ENCODE measurements at regions not wholly inside any gene's neighbourhood (a gene's known extent, or its start where the extent isn't known, plus 50 kb on each side); places are given as distances from the start of the nearest gene placed in this dataset.
"Not testable (repeated sequence)": the region's sequence is repeated elsewhere in the genome, so short reads cannot be mapped to it uniquely, and the experiment has no call there.

DNA sequence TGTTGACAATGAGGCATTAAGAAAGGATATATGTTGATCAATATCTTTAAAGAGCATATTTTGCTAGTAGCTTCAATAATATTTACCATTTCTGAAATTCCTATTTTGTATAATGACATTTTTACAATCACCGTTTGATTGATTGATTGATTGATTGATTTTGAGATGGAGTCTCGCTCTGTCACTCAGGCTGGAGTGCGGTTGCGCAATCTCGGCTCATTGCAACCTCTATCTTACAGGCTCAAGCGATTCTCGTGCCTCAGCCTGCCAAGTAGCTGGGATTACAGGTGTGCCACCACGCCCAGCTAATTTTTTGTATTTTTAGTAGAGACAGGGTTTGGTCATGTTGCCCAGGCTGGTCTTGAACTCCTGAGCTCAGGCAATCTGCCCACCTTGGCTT, 150.9 kb upstream of the TEX13D start:
- H3K36me3 ChIP-seq (ENCODE audit: control insufficient read depth, insufficient read depth, low read length); H3K9me3 ChIP-seq (ENCODE audit: control insufficient read depth, low read length); H3K4me3 ChIP-seq (ENCODE audit: low read length); H3K27me3 ChIP-seq (ENCODE audit: control insufficient read depth, insufficient read depth, low read length); H3K9ac ChIP-seq (ENCODE audit: low read length); H3K4me1 ChIP-seq (ENCODE audit: control insufficient read depth, insufficient read depth, low read length): not testable (repeated sequence)

DNA sequence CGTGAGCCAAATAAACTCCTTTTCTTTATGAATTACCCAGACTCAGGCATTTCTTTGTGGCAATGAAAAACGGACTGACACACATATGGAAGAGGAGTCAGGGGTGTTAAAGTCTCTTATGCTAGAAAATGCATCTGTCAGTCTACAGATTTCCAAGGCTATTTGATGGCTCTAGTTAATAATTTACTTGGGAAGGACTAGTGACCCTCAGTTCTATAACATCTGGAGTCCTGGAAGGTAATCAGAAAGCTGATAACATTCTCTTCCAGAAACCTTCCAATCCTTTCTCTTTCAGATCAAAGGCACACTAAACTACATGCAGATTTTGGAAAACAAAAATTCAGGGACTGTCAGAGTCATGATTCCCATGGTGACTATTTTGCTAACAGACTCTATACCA, 142.0 kb upstream of the TEX13D start:
- Histone ChIP-seq H3K4me3 (ENCODE audit: low read length) (no peak overlapping the region), H3K27me3 (ENCODE audit: control insufficient read depth, insufficient read depth, low read length) (no peaks in the 10 kb centered on the region), H3K36me3 (ENCODE audit: control insufficient read depth, insufficient read depth, low read length) (no peaks in the 10 kb centered on the region), H3K9ac (ENCODE audit: low read length) (no peak overlapping the region), H3K4me1 (ENCODE audit: control insufficient read depth, insufficient read depth, low read length) (peaks cover 15% of the 10 kb centered on the region), H3K9me3 (ENCODE audit: control insufficient read depth, low read length) (no peaks in the 10 kb centered on the region)

DNA sequence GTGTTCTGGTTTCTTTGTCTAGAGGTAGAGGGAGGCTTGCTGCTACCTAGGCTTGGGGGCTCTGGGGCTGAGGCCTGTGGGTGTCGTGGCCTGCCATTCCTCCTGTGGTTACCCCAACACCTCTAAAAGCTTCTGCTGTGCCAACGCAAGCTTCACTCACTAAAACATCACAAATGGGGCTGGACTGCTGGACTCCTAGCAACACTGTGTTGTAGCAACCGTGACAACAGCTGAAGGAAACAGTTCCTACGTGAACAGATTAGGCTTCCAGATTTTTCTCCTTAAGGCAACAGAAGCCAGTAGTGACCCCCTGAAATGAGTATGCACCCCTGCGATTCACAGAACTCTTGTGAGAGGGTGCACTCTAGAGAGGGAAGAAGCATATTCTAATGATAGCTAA, 138.3 kb upstream of the TEX13D start:
- no peaks in the 10 kb centered on the region for H3K27me3 ChIP-seq (ENCODE audit: control insufficient read depth, insufficient read depth, low read length)
- no peak overlapping the region for H3K4me3 ChIP-seq (ENCODE audit: low read length)
- peak overlapping the region; percentile 11 for H3K9ac ChIP-seq (ENCODE audit: low read length)
- no peaks in the 10 kb centered on the region for H3K36me3 ChIP-seq (ENCODE audit: control insufficient read depth, insufficient read depth, low read length)
- peaks cover 15% of the 10 kb centered on the region for H3K4me1 ChIP-seq (ENCODE audit: control insufficient read depth, insufficient read depth, low read length)
- no peaks in the 10 kb centered on the region for H3K9me3 ChIP-seq (ENCODE audit: control insufficient read depth, low read length)

DNA sequence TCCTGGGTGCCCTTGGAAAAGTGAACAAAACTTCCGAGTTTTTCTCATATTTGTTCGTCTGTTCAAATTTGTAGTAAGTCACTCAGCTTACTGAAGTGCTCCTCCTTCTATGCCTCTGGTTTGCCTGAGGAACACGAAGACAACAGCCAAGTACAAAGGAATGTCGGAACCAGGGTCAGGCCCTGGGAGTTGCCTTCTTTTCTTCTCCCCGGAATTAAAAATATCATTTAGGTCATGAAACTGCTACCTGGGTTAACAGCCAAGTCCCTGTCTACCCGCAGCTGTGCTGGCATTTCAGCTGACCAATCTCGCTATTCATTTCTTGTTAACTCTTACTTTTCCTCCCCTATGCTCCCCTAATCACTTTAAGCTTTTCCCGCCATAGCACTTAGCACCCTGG, 137.6 kb upstream of the TEX13D start:
- Histone ChIP-seq H3K27me3 (ENCODE audit: control insufficient read depth, insufficient read depth, low read length) (no peaks in the 10 kb centered on the region), H3K36me3 (ENCODE audit: control insufficient read depth, insufficient read depth, low read length) (no peaks in the 10 kb centered on the region), H3K4me3 (ENCODE audit: low read length) (no peak overlapping the region), H3K4me1 (ENCODE audit: control insufficient read depth, insufficient read depth, low read length) (peaks cover 15% of the 10 kb centered on the region), H3K9me3 (ENCODE audit: control insufficient read depth, low read length) (no peaks in the 10 kb centered on the region), H3K9ac (ENCODE audit: low read length) (no peak overlapping the region)

- Histone ChIP-seq H3K9ac (ENCODE audit: low read length) (no peak overlapping the region), H3K27me3 (ENCODE audit: control insufficient read depth, insufficient read depth, low read length) (no peaks in the 10 kb centered on the region), H3K36me3 (ENCODE audit: control insufficient read depth, insufficient read depth, low read length) (no peaks in the 10 kb centered on the region), H3K4me1 (ENCODE audit: control insufficient read depth, insufficient read depth, low read length) (no peaks in the 10 kb centered on the region), H3K9me3 (ENCODE audit: control insufficient read depth, low read length) (no peaks in the 10 kb centered on the region), H3K4me3 (ENCODE audit: low read length) (no peak overlapping the region)
Observed at GRCh38 chrX:124203311-124203710, 129.1 kb upstream of the TEX13D start.

DNA sequence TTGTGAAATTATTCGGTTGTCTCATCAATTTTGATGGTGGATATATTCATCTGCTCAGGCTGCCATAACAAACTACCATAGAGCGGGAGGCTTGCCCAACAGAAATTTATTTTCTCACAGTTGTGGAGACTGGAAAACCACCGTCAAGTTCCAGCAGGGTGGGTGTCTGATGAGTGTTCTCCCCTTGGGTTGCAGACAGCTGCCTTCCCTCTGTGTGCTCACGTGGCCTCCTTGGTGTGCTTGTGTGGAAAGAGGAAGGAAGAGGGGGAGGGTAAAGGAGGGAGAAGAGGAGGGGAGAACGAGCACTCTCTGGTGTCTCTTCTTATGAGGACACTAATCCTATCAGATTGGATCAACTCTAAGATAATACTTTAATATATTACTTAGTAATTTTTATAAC, 123.8 kb upstream of the TEX13D start:
- Histone ChIP-seq H3K9ac (ENCODE audit: low read length) (no peak overlapping the region), H3K27me3 (ENCODE audit: control insufficient read depth, insufficient read depth, low read length) (no peaks in the 10 kb centered on the region), H3K9me3 (ENCODE audit: control insufficient read depth, low read length) (no peaks in the 10 kb centered on the region), H3K36me3 (ENCODE audit: control insufficient read depth, insufficient read depth, low read length) (no peaks in the 10 kb centered on the region), H3K4me3 (ENCODE audit: low read length) (no peak overlapping the region), H3K4me1 (ENCODE audit: control insufficient read depth, insufficient read depth, low read length) (no peaks in the 10 kb centered on the region)

- Histone ChIP-seq H3K4me1 (ENCODE audit: control insufficient read depth, insufficient read depth, low read length) (no peaks in the 10 kb centered on the region), H3K4me3 (ENCODE audit: low read length) (no peak overlapping the region), H3K27me3 (ENCODE audit: control insufficient read depth, insufficient read depth, low read length) (no peaks in the 10 kb centered on the region), H3K9me3 (ENCODE audit: control insufficient read depth, low read length) (no peaks in the 10 kb centered on the region), H3K9ac (ENCODE audit: low read length) (no peak overlapping the region), H3K36me3 (ENCODE audit: control insufficient read depth, insufficient read depth, low read length) (no peaks in the 10 kb centered on the region)
Observed at GRCh38 chrX:124209792-124210576, 122.5 kb upstream of the TEX13D start.

GRCh38 chrX:124211312-124211942, 121.0 kb upstream of the TEX13D start:
- H3K4me1 ChIP-seq (ENCODE audit: control insufficient read depth, insufficient read depth, low read length), result no peaks in the 10 kb centered on the region
- H3K27me3 ChIP-seq (ENCODE audit: control insufficient read depth, insufficient read depth, low read length), result no peaks in the 10 kb centered on the region
- H3K9me3 ChIP-seq (ENCODE audit: control insufficient read depth, low read length), result no peaks in the 10 kb centered on the region
- H3K4me3 ChIP-seq (ENCODE audit: low read length), result no peak overlapping the region
- H3K36me3 ChIP-seq (ENCODE audit: control insufficient read depth, insufficient read depth, low read length), result no peaks in the 10 kb centered on the region
- H3K9ac ChIP-seq (ENCODE audit: low read length), result no peak overlapping the region

DNA sequence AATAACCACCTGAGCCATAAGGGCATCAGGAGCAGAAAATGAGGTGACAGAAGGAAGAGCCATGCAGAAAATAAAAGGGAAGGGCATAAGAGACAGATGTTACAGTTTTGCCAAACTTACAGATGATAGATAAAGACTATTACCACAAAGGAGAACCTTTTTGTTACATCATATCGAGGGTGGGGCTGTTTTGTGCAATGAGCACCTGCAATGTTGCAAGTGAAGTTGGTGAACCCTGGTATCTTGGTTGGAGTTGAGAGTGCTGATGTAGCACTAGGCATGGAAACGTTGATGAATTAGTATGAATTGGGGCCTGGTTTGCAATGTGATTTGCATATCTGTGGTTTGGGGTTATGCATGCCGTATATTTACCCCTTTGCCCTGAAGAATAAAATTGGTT, 119.8 kb upstream of the TEX13D start:
- Histone ChIP-seq H3K27me3 (ENCODE audit: control insufficient read depth, insufficient read depth, low read length) (no peaks in the 10 kb centered on the region), H3K4me1 (ENCODE audit: control insufficient read depth, insufficient read depth, low read length) (peaks cover 7% of the 10 kb centered on the region), H3K9ac (ENCODE audit: low read length) (no peak overlapping the region), H3K9me3 (ENCODE audit: control insufficient read depth, low read length) (no peaks in the 10 kb centered on the region), H3K36me3 (ENCODE audit: control insufficient read depth, insufficient read depth, low read length) (no peaks in the 10 kb centered on the region), H3K4me3 (ENCODE audit: low read length) (no peak overlapping the region)

DNA sequence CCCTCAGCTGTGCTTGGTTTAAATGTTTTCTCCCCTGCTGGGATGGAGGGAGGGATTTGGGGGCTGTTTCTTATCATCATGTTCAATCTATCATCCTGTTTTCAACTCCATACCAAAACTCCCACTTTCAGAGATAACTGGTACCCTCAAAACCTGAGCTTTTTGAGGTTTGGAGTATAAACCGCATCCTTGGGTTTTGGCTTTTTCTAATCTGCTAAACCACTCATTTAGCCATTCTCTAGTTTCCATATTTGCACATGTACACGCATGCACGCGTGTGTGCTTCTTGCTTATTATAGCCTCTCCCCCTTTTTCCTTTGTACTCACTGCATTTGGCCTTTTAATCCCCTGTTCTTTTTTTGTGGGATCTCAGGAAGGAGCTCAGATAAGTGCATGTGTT, 116.7 kb upstream of the TEX13D start:
- H3K4me1 ChIP-seq (ENCODE audit: control insufficient read depth, insufficient read depth, low read length), result peaks cover 10% of the 10 kb centered on the region
- H3K9me3 ChIP-seq (ENCODE audit: control insufficient read depth, low read length), result no peaks in the 10 kb centered on the region
- no peak overlapping the region for H3K4me3 ChIP-seq (ENCODE audit: low read length)
- no peaks in the 10 kb centered on the region for H3K36me3 ChIP-seq (ENCODE audit: control insufficient read depth, insufficient read depth, low read length)
- H3K9ac ChIP-seq (ENCODE audit: low read length), result no peak overlapping the region
- no peaks in the 10 kb centered on the region for H3K27me3 ChIP-seq (ENCODE audit: control insufficient read depth, insufficient read depth, low read length)

DNA sequence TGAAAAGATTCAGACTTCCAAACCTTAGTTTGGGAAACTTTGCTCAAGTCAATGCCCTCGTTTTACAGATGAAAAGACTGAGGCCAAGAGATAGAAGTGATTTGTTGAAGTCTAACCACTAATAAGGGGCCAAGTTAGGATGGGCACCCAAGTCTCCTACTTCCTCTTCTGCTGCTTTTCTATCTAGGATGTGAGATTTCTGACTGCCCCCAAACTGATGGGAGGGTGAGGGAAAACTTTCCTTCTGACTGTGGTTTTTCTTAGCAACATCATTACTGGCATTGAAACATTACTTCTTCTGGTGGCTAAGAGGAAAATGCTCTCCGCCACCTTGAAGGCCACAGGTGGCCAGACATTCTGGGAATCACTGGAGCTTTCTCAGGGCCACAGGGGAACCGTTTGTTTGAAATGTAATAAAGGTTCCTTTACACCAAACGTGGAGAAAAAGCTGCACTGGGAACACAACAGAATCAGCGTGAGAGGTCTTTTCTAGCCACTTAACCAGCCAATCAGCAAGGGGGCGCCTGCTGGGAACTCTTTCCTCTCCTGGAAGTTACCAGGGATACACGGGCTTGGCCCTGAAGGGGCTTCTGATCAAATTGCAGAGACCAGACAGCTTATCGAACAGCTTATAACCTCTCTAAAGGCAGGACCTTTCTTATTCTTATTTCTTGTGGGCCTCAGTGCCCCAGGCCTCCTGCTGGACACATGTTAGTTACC, 115.9 kb upstream of the TEX13D start:
- H3K27me3 ChIP-seq (ENCODE audit: control insufficient read depth, insufficient read depth, low read length), result no peaks in the 10 kb centered on the region
- H3K4me1 ChIP-seq (ENCODE audit: control insufficient read depth, insufficient read depth, low read length), result peaks cover 10% of the 10 kb centered on the region
- H3K36me3 ChIP-seq (ENCODE audit: control insufficient read depth, insufficient read depth, low read length), result no peaks in the 10 kb centered on the region
- H3K9me3 ChIP-seq (ENCODE audit: control insufficient read depth, low read length), result no peaks in the 10 kb centered on the region
- H3K9ac ChIP-seq (ENCODE audit: low read length), result no peak overlapping the region
- no peak overlapping the region for H3K4me3 ChIP-seq (ENCODE audit: low read length)

All from mucosa of stomach (tissue), 1 donor.